ENCODE measurements at regions not wholly inside any gene's neighbourhood (a gene's known extent, or its start where the extent isn't known, plus 50 kb on each side); places are given as distances from the start of the nearest gene placed in this dataset.

DNA sequence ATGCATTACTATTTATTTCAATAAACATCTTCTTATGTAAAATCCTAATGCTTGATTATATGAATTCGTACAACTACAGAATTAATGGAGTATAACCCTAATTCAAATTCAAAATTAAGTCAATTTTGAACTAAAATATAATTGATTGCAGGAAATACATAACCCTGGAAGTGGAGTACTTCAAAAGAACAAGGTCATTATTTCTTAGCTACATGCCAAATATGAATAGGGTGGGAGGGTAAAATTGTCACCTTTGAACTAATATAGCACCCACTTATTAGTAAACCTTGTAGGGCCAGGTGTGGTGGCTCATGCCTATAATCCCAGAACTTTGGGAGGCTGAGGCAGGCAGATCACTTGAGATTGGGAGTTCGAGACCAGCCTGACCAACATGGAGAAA is 895.4 kb upstream of the ACVR2A start:
- Mint-ChIP-seq H3K9me3 (no peaks in the 10 kb centered on the region), H3K27ac (no peak overlapping the region), H3K4me3 (no peak overlapping the region), H3K36me3 (ENCODE audit: low read depth) (no peaks in the 10 kb centered on the region), H3K4me1 (no peaks in the 10 kb centered on the region), H3K27me3 (no peaks in the 10 kb centered on the region)
- no peak for DNase-seq
- ChIA-PET POLR2A (no interaction called here), CTCF (no interaction called here)

GRCh38 chr2:146944601-146945000 is 900.2 kb upstream of the ACVR2A start:
- Mint-ChIP-seq H3K9me3 (no peaks in the 10 kb centered on the region), H3K27me3 (no peaks in the 10 kb centered on the region), H3K36me3 (ENCODE audit: low read depth) (no peaks in the 10 kb centered on the region), H3K27ac (no peak overlapping the region), H3K4me1 (no peaks in the 10 kb centered on the region), H3K4me3 (no peak overlapping the region)
- DNase-seq, result no peak
- ChIA-PET CTCF (interaction anchor here (0.9 kb wide), 1 partner anchor 70 kb away, joined by 3 read pairs; no protein-coding TSS in a partner anchor), POLR2A (no interaction called here)

DNA sequence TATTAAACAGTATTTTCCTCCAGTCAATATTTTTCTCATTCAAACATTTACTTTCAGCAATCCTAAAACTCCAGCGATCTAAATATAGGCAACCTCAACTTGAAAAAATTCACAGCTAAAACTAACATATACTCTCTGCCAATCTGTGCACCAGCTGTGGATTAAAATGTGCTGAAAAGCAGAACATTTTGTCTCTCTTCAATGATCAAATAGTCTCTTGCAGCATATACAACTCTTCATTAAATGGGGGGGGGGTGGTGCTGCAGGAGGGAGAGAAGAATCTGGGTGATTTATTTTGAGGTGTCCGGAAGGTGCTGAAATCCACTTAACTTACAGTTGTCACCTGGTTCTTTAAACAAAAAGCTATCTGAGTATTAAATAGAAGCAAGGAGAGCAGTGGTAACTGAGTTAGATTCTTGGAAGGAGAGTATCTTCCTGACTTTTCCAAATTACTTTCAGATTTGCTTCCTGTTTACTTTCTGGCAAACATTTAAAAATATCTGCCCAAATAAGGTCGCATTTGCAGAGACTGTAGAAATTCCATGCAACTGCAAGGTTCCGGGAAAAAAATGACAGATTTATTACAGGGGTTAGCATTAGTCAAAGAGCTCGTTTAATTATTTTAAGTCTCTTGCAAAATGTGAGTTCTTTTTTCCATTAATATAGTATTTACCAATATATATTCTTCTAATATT is 904.7 kb upstream of the ACVR2A start:
- Mint-ChIP-seq H3K36me3 (ENCODE audit: low read depth) (no peaks in the 10 kb centered on the region), H3K4me1 (no peaks in the 10 kb centered on the region), H3K27ac (no peak overlapping the region), H3K9me3 (no peaks in the 10 kb centered on the region), H3K4me3 (no peak overlapping the region), H3K27me3 (peaks cover 2% of the 10 kb centered on the region)
- CTCF ChIA-PET, result no interaction called here
- POLR2A ChIA-PET, result no interaction called here
- no peak for DNase-seq

- ChIA-PET POLR2A (no interaction called here), CTCF (no interaction called here)
- Mint-ChIP-seq H3K36me3 (ENCODE audit: low read depth) (no peaks in the 10 kb centered on the region), H3K4me1 (no peaks in the 10 kb centered on the region), H3K27ac (no peak overlapping the region), H3K27me3 (peaks cover 2% of the 10 kb centered on the region), H3K4me3 (no peak overlapping the region), H3K9me3 (no peaks in the 10 kb centered on the region)
- no peak for DNase-seq
Measured at GRCh38 chr2:146934921-146935320, 909.9 kb upstream of the ACVR2A start.

DNA sequence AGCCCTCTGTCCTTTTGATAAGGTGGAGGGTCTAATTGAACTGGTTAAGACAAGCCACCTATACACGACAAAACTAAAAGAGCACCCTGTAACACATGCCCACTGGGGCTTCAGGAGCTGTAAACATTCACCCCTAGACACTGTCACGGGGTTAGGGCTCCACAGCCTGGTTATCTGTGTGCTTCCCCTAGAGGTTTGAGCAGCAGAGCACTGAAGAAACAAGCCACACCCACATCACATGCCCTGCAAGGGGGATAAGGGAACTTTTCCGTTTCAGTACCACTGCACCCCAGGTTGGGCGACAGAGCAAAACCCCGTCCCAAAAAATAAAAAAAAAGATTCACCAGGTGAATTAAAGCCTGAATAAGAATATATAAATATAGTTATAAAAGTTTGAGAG is 913.7 kb upstream of the ACVR2A start:
- ChIA-PET CTCF (no interaction called here), POLR2A (no interaction called here)
- H3K9me3 Mint-ChIP-seq, result no peaks in the 10 kb centered on the region
- no peak overlapping the region for H3K4me3 Mint-ChIP-seq
- no peak overlapping the region for H3K27ac Mint-ChIP-seq
- DNase-seq, result no peak
- H3K36me3 Mint-ChIP-seq (ENCODE audit: low read depth), result no peaks in the 10 kb centered on the region
- no peaks in the 10 kb centered on the region for H3K4me1 Mint-ChIP-seq
- H3K27me3 Mint-ChIP-seq, result peaks cover 3% of the 10 kb centered on the region

GRCh38 chr2:146927080-146927711 is 917.6 kb upstream of the ACVR2A start:
- CTCF ChIA-PET, result interaction anchor here (1.2 kb wide), 1 partner anchor 405 kb away, joined by 4 read pairs; no protein-coding TSS in a partner anchor
- Mint-ChIP-seq H3K4me1 (no peaks in the 10 kb centered on the region), H3K27me3 (peaks cover 3% of the 10 kb centered on the region), H3K4me3 (no peak overlapping the region), H3K36me3 (ENCODE audit: low read depth) (no peaks in the 10 kb centered on the region), H3K27ac (no peak overlapping the region), H3K9me3 (no peaks in the 10 kb centered on the region)
- POLR2A ChIA-PET, result no interaction called here
- peak; percentile 18 for DNase-seq

- Mint-ChIP-seq H3K27me3 (no peaks in the 10 kb centered on the region), H3K4me1 (no peaks in the 10 kb centered on the region), H3K27ac (no peak overlapping the region), H3K36me3 (ENCODE audit: low read depth) (no peaks in the 10 kb centered on the region), H3K4me3 (no peak overlapping the region), H3K9me3 (no peaks in the 10 kb centered on the region)
- DNase-seq, result no peak
- CTCF ChIA-PET, result no interaction called here
- POLR2A ChIA-PET, result no interaction called here
Measured at GRCh38 chr2:146918280-146918679, 926.5 kb upstream of the ACVR2A start.

DNA sequence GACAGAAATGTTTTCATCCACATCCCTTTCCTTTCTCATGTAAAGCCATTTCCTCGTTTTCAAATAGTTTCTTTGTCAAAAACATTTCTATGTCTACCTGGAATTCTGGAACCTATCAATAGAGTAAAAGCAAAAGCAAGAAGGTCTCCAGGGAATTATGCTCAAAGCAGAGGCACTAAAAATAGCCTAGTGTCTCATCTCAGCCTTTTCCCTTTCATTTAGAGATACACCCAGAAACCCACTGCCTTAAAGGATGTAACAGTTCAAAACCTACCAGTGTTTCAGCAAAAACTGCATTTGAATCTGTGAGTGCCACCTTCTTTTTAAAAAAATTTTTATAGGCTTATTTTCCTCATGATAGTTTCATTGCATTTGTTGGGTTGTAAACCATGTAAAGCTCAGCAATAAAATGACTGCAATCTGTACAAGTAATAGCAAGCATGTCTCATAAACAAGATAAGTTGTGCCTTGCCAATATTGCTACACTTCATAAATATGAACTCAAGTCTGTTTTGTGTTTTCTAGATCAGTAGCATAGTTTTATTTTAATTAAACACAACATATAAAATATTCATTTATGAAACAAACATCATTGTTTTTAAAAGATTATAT is 927.3 kb upstream of the ACVR2A start:
- no peaks in the 10 kb centered on the region for H3K36me3 Mint-ChIP-seq (ENCODE audit: low read depth)
- H3K4me3 Mint-ChIP-seq, result no peak overlapping the region
- DNase-seq, result no peak
- CTCF ChIA-PET, result no interaction called here
- H3K27me3 Mint-ChIP-seq, result no peaks in the 10 kb centered on the region
- H3K9me3 Mint-ChIP-seq, result no peaks in the 10 kb centered on the region
- POLR2A ChIA-PET, result no interaction called here
- no peak overlapping the region for H3K27ac Mint-ChIP-seq
- H3K4me1 Mint-ChIP-seq, result no peaks in the 10 kb centered on the region

DNA sequence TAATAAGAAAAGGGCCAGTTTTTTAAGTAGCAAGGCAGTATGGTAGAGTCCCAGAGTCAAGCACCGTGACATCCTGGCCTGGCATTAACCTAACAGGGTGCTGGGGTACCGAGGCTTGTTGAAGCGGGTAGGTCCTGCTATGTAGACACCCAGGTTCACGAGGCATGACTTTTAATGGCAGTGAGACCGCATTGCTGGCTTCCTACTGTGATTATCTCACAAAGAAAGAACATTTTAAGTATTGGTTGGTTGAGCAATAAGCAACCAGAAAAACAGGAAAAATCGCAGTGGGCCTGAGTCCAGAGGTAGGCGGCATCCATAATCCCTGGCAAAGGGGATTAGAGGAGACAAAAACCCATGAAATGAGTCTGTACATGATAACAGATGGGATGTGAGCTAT is 927.9 kb upstream of the ACVR2A start:
- Mint-ChIP-seq H3K9me3 (no peaks in the 10 kb centered on the region), H3K4me3 (no peak overlapping the region), H3K4me1 (no peaks in the 10 kb centered on the region), H3K27ac (no peak overlapping the region), H3K27me3 (no peaks in the 10 kb centered on the region), H3K36me3 (ENCODE audit: low read depth) (no peaks in the 10 kb centered on the region)
- ChIA-PET CTCF (no interaction called here), POLR2A (no interaction called here)
- no peak for DNase-seq

DNA sequence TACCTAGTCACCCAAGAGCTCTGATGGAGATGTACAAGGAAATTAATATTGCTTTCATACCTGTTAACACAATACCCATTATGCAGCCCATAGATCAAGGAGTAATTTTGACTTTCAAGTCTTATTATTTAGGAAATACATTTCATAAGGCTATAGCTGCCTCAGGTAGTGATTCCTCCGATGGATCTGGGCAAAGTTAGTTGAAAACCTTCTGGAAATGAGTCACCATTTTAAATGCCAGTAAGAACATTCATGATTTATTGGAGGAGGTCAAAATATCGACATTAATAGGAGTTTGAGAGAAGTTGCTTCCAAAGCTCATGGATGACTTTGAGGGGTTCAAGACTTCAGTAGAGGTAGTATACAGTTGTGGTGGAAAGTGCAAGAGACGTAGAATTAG is 931.4 kb upstream of the ACVR2A start:
- H3K36me3 Mint-ChIP-seq (ENCODE audit: low read depth), result no peaks in the 10 kb centered on the region
- H3K9me3 Mint-ChIP-seq, result no peaks in the 10 kb centered on the region
- DNase-seq, result no peak
- no peaks in the 10 kb centered on the region for H3K27me3 Mint-ChIP-seq
- H3K4me3 Mint-ChIP-seq, result no peak overlapping the region
- no peaks in the 10 kb centered on the region for H3K4me1 Mint-ChIP-seq
- no peak overlapping the region for H3K27ac Mint-ChIP-seq
- POLR2A ChIA-PET, result no interaction called here
- CTCF ChIA-PET, result no interaction called here

GRCh38 chr2:146912536-146912935 is 932.3 kb upstream of the ACVR2A start:
- CTCF ChIA-PET, result no interaction called here
- Mint-ChIP-seq H3K4me1 (no peaks in the 10 kb centered on the region), H3K9me3 (no peaks in the 10 kb centered on the region)

DNA sequence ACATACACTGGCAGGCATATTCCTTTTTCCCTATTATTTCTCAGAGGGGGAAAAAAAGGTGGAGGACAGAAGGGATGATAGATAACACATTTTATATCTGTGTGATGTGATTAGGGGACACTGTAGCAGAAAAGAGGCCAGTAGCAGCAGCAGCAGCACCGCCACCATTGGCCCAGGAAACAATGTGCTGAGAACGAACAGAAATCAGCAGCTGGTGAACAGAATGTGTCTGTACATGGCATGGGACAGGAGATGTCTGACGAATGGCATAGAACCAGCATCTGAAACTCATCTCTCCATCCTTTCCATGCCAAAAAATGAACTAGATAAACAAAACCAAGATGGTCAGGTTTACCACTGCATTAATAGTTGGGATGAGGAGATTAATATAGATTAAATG is 936.1 kb upstream of the ACVR2A start:
- Mint-ChIP-seq H3K4me1 (no peaks in the 10 kb centered on the region), H3K27me3 (no peaks in the 10 kb centered on the region)
- CTCF ChIA-PET, result no interaction called here

More at GRCh38 chr2:146912536-146912935, 932.3 kb upstream of the ACVR2A start:
- DNase-seq, result no peak
- Mint-ChIP-seq H3K4me3 (no peak overlapping the region), H3K27ac (no peak overlapping the region), H3K27me3 (no peaks in the 10 kb centered on the region), H3K36me3 (ENCODE audit: low read depth) (no peaks in the 10 kb centered on the region)
- POLR2A ChIA-PET, result no interaction called here

DNA sequence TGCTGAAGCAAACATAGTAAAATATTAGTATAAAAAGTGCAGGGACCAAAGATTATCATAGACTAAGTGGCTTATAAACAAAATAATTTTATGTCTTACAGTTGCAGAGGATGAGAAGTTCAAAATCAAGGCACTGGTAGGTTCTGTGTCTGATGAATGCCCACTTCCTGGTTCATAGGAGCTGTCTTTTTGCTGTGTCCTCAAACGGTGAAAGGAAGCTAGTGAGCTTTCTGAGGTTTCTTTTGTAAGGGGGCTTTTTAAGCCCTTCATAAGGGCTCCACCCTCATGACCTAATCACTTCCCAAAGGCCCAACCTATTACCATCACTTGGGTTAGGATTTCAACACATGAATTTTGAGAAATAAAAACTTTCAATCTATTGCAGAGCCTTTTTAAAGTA is 946.7 kb upstream of the ACVR2A start:
- Mint-ChIP-seq H3K4me3 (no peak overlapping the region), H3K27ac (no peak overlapping the region), H3K36me3 (ENCODE audit: low read depth) (no peaks in the 10 kb centered on the region), H3K27me3 (no peaks in the 10 kb centered on the region), H3K9me3 (no peaks in the 10 kb centered on the region), H3K4me1 (no peaks in the 10 kb centered on the region)
- no peak for DNase-seq
- POLR2A ChIA-PET, result no interaction called here
- CTCF ChIA-PET, result no interaction called here

More for the DNA sequence above, 936.1 kb upstream of the ACVR2A start:
- H3K9me3 Mint-ChIP-seq, result no peaks in the 10 kb centered on the region
- no peak overlapping the region for H3K4me3 Mint-ChIP-seq
- no peak for DNase-seq
- POLR2A ChIA-PET, result no interaction called here
- H3K36me3 Mint-ChIP-seq (ENCODE audit: low read depth), result no peaks in the 10 kb centered on the region
- H3K27ac Mint-ChIP-seq, result no peak overlapping the region

GRCh38 chr2:146894514-146894913 is 950.3 kb upstream of the ACVR2A start:
- no peaks in the 10 kb centered on the region for H3K27me3 Mint-ChIP-seq

More at GRCh38 chr2:146894514-146894913, 950.3 kb upstream of the ACVR2A start:
- Mint-ChIP-seq H3K36me3 (ENCODE audit: low read depth) (no peaks in the 10 kb centered on the region), H3K27ac (no peak overlapping the region), H3K9me3 (no peaks in the 10 kb centered on the region), H3K4me1 (no peaks in the 10 kb centered on the region), H3K4me3 (no peak overlapping the region)
- ChIA-PET POLR2A (no interaction called here), CTCF (interaction anchor here (0.7 kb wide), 2 partner anchors 12 to 14 kb away, joined by 4 to 6 read pairs; no protein-coding TSS in a partner anchor)
- DNase-seq, result no peak
